GM13977 (cell line): ENCODE measurements at regions not wholly inside any gene's neighbourhood (a gene's known extent, or its start where the extent isn't known, plus 50 kb on each side); places are given as distances from the start of the nearest gene placed in this dataset.

Experiments
- DNase-seq: peaks from one replicate; pipeline ENCODE4 v3.0.0; 2012; ENCODE audit warnings: low spot score
- in situ Hi-C: fragments of 300-500 bp; cut with MboI; formaldehyde crosslinking; loops from one replicate; pipeline ENCODE4 v1.12.0; 2022; ENCODE audit warnings: low sequenced_read_pairs, low pct_unique_long_range_greater_than_20kb, mixed read lengths, inconsistent platforms; ENCODE audit not compliant: unreplicated experiment
- TF ChIP-seq, protein P1 (sequence below): IDR thresholded peaks from 2 replicates; pipeline ENCODE4 v1.5.1; 2012; ENCODE audit warnings: mild to moderate bottlenecking, control low read depth; ENCODE audit not compliant: insufficient read depth; ENCODE audit errors: extremely low read depth, missing control alignments

GRCh38 chr14:61226015-61226654 is 55.0 kb downstream of the TMEM30B start:
- in situ Hi-C loops = no loop called here
- TF ChIP-seq, protein P1, sequence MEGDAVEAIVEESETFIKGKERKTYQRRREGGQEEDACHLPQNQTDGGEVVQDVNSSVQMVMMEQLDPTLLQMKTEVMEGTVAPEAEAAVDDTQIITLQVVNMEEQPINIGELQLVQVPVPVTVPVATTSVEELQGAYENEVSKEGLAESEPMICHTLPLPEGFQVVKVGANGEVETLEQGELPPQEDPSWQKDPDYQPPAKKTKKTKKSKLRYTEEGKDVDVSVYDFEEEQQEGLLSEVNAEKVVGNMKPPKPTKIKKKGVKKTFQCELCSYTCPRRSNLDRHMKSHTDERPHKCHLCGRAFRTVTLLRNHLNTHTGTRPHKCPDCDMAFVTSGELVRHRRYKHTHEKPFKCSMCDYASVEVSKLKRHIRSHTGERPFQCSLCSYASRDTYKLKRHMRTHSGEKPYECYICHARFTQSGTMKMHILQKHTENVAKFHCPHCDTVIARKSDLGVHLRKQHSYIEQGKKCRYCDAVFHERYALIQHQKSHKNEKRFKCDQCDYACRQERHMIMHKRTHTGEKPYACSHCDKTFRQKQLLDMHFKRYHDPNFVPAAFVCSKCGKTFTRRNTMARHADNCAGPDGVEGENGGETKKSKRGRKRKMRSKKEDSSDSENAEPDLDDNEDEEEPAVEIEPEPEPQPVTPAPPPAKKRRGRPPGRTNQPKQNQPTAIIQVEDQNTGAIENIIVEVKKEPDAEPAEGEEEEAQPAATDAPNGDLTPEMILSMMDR = no peak
- no peak for DNase-seq

DNA sequence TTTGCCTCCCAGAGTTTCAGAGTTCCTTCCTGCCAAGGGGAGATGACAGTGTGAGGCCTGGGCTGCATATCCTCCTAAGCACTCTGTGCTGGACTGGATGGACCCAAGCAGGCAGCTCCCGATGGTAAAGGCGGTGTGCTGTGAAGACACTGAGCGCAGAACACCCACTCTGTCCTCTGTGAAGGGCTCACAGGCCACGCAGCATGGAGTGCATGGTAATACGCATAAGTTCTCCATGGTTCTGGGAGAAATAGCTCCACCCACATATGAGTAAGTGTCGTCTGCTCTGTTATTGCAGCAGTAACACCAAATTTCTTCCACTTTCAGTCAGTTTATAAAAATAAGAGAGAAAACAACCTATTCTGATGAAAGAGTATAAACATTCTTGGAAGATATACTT is 55.8 kb downstream of the TMEM30B start:
- TF ChIP-seq, protein P1 = no peak
- no peak for DNase-seq
- in situ Hi-C loops = no loop called here

DNA sequence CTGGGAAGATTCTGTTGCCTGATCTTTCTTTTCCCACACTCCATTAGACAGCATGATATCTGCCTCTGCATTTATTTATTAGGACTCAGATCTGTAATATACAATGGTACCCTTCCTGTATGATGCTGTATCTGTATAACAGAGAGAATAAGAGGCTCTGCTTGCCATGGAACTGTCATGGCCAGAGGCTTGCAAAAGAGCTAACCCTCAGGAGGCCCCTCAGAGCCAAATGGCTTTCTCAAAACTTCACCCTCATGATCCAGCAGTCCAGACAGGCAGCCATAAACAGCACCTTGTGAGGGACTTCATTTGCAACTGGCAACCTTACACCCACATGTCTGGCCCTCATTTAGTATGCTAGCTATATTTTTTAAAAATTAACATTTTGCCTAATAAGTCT is 57.6 kb downstream of the TMEM30B start:
- TF ChIP-seq, protein P1 = no peak
- DNase-seq = no peak
- in situ Hi-C loops = no loop called here

DNA sequence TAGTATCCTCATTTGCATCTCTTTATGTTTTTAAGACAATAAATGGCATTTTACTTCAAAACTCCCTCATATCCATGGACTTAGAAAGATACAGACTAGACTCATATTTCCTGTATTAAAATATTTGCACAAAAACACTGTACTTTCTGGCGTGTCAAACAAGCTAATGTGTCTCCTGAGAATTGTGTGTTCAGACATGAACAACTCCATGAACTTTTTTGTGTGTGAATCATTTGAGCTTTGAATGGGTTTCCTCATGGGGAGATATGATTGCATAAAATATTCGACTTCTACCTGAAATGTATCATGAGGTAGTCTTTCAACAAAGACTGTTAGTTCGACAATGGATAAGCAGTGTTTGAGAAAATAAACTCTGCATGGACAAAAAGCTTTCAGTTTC is 58.8 kb downstream of the TMEM30B start:
- TF ChIP-seq, protein P1 = no peak
- in situ Hi-C loops = no loop called here
- DNase-seq = no peak

- TF ChIP-seq, protein P1 = no peak
- in situ Hi-C loops = no loop called here
- DNase-seq = no peak
Measured at GRCh38 chr14:61221906-61222305, 59.2 kb downstream of the TMEM30B start.

GRCh38 chr14:61219673-61220072 is 61.5 kb downstream of the TMEM30B start:
- no peak for DNase-seq
- TF ChIP-seq, protein P1 = no peak
- in situ Hi-C loops = no loop called here
